Fibroblast of peridontal ligament (primary cell): ENCODE measurements at regions not wholly inside any gene's neighbourhood (a gene's known extent, or its start where the extent isn't known, plus 50 kb on each side); places are given as distances from the start of the nearest gene placed in this dataset.
A peak's percentile ranks its signal among the peaks of the same experiment; 100 is the strongest.

Source experiments
- DNase-seq: peaks from one replicate; pipeline ENCODE4 v3.0.0-alpha.2; 2010; ENCODE audit errors: extremely low read depth

DNA sequence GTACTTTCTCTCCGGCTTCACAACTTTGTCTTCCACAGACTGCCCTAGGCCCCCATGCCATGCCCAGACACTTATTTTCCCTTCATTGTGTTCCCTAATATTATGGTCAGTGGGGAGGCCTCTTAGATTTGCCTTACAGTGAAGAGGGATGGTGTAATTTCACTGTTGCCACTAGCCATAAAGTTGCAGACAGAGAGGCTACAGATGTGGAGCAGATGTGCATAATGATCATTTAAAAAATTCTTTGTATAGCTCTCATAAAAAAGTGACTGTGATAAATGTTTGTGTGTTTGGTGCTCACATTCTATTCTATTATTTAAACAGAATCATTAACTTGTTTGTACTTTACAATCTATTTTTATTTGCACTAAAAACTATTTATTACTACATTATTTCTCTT is 67.5 kb upstream of the FN1 start:
- peak; percentile 27 for DNase-seq

DNA sequence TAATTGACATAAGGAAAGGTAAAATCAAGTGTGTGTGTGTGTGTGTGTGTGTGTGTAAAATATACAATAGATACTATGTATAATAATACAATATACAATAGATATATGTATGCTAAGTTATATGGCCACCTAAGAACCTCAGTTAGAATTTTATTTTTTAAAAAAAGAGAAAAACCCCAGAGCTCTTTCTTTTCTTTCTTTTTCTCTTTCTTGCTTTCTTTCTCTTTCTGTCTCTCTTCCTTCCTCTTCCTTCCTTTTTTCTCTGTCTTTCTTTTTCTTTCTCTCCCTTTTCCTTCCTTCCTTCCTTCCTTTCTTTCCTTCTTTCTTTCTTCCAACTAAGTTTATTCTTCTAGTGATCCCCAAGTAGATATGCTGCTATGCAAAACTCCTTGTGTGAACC is 64.6 kb upstream of the FN1 start:
- DNase-seq = no peak

DNA sequence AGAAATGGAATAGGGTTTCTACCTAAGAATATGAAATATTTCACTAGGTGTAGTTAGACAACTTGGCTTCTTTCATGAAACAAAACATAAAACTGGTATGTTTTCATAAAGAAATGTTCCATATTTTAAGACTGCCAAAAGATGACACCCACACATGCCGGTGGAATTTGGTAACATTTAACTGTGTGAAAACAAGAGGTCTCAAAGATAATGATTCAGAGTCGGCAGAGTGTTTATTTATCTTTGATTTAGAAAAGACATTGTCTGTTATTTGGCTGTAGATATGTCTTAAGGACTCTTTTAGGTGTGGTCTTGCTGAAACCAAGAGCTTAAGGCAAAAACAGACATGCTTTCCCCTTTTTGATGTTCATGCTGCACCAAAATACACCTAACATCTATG is 63.5 kb upstream of the FN1 start:
- no peak for DNase-seq

DNA sequence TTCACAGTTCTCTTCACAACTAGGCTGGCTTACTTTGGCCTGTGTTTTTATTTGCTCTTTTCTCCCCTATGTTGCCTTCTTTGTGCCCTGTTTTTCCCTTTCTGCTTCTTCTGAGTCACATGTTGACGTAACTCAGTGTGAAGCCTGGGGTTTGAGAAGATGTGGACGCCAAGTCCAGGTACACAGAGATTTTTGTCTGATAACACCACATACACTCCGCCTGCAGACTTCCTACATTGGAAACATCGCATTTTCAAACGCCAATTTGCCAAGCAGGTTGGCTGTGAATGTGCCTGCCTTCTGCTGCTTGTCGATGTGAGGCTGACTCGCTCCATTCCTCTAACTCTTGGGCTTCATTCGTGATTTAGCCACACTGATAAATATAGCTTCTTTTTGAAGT is 62.6 kb upstream of the FN1 start:
- DNase-seq = no peak

DNA sequence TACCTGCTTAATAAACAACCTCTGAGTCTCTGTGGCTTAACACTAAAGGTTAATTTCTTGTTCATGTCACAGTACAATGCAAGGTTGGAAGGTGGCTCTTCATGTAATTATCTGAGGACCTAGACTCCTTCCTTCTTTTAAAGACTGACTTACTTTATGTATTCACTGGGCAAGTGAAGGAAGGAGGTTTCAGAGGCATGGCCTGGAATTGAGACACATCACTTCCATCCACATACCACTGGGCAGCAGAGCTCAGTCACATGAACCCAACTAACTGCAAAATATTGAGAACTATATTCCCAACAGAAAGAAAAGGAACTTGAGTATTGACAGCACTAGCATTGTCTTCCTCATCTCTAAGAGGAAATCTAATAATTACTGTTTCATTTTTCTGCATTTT is 57.5 kb upstream of the FN1 start:
- DNase-seq = no peak

DNA sequence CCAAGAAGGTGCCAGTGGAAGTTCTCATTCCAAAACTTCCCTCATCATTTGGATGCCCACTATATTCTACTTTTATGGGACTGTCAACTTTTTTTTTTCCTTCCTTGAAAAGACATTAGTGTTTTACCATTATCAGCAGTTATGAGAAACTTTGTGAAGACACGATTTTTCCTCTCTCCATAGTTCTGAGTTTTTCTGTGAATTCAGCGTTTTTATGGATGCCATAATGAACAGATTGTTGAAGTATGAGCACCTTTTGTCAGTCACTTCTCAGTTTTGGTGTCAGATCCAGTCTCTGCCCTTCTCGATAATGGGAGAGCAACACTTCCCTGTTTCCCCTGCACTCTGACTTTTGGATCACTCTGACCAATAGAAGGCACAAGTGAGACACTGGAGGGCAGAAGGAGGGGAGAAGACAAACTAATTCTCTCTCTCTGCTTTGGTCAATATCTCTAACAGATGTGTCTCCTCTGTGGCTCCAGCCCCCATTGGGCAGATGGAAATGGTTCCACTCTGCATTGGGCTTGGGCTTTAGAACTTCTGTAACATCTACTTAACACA is 53.5 kb upstream of the FN1 start:
- DNase-seq = no peak

DNA sequence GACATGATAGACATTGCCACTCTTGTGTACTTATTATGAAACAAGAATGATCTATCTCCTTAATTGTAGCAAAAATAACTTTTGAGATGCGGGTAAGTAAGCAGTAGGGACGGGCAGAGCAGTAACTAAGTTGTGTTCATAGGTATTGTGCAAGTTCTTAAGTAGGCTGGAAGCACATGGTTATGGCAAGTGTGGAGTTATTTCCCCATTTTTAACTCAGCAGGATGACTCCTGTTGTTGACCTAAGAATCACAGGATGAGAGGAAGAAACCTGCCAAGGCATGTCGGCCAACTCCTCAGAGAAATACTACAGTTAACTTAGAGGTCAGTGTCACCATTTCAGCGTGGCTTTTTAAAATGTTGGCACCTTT is 51.1 kb upstream of the FN1 start:
- DNase-seq = no peak

DNA sequence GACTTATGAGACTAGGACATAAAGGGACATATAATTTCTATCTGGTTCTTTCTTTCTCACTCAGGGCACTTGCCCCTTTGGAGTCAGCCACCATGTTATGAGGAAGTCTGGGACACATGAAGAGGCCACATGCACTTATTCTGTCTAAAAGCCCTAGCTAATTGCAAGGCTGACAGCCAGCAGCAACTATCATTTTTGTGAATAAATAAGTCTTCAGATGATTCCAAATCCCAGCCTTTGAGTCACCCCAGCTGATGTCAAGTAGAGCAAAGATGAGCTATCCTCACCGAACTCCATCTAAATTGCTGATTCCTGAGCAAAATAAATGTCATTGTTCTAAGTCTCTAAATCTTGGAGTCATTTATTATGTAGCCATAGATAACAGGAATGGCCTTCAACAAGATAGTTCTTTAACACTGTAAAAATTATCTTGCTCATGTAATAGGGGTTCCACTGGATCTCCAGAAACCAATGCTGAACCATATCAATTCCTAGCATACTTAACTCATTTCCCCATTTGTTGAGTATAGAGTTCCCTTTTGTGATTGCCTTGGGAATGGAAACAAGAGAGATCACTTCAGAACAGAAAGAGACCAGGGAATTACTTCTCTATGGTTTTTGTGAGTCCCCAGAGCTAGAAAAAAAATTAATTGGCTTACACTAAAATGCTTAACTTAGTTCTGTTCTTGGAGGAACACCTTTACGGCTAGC is 50.6 kb upstream of the FN1 start:
- DNase-seq = no peak
